CD4-positive, alpha-beta T cell treated with Interleukin-6 for 4 hours (primary cell): ENCODE measurements at regions not wholly inside any gene's neighbourhood (a gene's known extent, or its start where the extent isn't known, plus 50 kb on each side); places are given as distances from the start of the nearest gene placed in this dataset.
"Not testable (repeated sequence)": the region's sequence is repeated elsewhere in the genome, so short reads cannot be mapped to it uniquely, and the experiment has no call there.

ENCODE experiments used
- DNase-seq: peaks from one replicate; pipeline ENCODE4 v3.0.0-alpha.2; 2020; ENCODE audit warnings: mixed read lengths

DNA sequence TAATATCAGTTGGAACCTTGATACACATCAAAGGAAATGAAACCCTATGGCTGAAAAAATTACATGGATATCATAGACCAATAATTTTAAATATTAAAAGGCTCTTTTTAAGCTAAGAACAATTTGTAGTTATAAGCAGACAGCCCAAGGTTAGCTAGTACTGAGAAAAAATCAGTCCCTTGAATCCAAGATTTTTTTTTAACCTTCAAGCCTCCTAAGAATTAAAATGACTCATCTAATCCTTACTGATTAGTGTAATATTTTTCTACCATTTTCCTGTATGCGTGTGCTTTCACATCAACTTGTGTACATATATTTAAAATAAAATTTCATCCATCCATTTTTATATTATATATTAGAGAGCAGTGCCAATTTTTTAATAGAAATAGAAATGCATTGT, 1004.9 kb upstream of the ZEB2 start:
- DNase-seq, result no peak

DNA sequence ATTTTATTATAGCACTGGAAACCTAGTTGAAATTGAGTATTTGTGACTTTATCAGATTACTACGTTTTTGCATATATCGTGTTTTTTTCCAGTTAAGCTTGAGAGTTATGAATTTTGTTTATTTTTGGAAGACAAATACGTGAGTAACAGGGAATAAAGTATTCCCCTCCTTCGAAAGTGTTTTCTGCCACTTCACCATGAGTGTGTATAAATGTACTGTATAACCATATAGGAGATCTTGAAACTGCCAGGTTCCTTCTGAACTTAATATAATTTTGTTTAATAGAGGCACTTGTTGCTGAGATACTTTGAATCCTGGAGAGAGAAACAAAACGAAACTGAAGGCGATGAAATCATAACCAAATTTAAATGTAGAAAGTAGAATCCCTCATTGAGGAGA, 1004.4 kb upstream of the ZEB2 start:
- DNase-seq, result no peak

DNA sequence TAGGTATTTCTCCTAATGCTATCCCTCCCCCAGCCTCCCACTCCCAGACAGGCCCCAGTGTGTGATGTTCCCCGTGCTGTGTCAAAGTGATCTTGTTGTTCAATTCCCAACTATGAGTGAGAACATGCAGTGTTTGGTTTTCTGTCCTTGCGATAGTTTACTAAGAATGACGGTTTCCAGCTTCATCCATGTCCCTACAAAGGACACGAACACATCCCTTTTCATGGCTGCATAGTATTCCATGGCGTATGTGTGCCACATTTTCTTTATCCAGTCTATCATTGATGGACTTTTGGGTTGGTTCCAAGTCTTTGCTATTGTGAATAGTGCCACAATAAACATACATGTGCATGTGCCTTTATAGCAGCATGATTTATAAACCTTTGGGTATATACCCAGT, 999.3 kb upstream of the ZEB2 start:
- not testable (repeated sequence) for DNase-seq

DNA sequence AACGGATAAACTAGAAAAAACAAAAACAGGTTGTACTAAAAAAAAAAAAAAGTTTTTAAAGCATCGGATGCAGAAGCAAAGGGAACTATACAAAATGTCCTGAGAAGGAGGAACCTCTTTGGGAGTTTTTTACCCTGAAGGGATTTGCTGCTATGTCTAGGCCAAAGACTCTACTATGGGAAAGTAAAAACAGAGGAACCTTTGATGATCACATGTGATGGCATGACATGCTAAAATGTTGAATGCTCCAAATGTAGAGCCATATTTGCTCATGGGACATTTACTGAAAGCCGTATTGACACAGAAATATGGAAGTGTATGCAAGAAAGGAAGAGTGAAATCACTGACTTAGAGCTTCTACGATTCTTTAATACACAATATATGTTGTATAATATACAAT, 992.0 kb upstream of the ZEB2 start:
- no peak for DNase-seq

DNA sequence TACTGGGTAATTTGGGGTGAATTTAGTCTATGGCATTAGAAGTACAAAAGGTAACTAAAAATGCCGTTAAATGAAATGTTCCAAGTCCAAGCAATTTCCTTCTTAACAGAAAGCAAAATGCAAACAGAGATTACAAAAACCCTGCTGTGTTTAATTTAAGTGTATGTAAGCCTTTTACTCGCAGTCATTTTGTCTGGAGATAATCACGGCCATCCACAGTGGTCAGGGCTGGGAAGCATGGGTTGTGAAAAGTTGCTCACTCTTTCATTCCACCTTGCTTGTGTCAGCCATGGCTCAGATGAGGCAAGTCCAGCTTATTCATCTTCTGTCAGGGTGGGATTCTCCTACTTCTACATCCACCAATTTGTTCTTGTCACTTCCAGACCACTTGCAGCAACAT, 983.6 kb upstream of the ZEB2 start:
- no peak for DNase-seq

DNA sequence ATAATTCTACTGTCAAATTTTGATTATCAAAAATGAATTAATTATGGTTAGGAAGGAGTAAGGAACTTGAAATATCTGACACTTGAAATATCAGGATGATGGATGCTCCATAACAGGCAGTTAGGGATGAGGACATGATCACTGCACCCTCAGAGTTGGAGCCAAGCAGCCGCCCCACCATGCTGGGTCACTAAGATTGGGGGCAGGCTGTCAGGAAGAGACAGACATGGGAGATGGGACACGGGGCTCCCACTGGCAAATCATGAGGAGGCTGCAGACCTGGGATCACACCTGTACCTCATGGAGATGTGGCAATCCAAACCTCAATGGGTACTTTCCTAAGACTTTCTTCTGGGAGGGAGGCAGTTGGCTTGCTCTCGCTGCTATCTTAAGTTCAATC, 982.0 kb upstream of the ZEB2 start:
- no peak for DNase-seq

DNA sequence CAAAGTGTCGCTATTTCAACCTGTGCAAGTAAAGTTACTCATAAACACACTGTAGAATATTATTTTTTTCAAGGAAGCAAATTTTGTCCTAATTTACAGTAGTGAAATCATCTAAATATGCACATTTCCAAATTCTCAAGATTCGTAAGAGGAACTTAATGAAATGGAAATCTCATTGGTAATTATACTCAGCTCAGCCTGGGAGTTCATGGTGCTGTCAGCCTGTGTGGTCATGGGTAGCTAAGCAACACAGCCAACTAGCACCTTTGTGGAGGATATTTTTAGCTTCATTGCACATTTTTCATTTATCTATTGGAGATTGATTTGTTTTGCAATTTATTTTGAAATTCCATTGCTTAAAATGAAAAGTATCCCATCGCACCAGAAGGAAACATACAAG, 975.7 kb upstream of the ZEB2 start:
- DNase-seq, result no peak

DNA sequence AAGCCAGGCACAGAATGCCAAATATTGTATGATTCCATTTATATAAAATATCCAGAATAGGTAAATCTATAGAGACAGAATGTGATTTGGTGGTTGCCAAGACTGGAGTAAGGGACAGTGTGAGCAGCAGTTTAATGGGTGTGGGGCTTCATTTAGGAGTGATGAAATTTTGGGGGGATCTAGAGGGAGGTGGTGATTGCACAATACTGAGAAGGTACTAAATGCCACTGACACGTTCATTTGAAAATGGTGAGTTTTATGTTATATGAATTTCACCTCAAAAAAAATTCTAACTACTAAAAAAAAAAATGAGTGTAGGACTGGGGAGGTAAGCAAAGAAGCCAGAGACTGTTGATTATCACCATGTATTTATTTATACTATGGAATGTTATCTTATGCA, 974.5 kb upstream of the ZEB2 start:
- DNase-seq, result no peak

DNA sequence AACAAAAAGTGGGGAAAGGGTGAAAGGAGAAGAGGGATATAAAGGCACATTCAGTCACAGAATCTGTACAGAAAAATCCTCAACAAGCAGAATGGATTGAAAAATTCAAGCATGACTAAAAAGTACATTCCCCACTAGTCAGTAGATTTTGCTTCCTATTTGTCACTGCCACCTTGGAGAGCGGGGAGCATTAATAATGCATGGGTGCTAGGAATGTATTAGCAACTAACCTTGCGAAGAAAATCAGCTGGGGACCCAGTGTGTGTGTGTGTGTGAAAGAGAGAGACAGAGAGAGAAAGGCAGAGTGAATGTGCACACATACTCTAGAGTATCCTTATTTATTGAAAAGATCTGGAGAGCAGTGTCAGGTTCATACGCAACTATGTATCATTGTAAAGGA, 968.7 kb upstream of the ZEB2 start:
- DNase-seq, result no peak

DNA sequence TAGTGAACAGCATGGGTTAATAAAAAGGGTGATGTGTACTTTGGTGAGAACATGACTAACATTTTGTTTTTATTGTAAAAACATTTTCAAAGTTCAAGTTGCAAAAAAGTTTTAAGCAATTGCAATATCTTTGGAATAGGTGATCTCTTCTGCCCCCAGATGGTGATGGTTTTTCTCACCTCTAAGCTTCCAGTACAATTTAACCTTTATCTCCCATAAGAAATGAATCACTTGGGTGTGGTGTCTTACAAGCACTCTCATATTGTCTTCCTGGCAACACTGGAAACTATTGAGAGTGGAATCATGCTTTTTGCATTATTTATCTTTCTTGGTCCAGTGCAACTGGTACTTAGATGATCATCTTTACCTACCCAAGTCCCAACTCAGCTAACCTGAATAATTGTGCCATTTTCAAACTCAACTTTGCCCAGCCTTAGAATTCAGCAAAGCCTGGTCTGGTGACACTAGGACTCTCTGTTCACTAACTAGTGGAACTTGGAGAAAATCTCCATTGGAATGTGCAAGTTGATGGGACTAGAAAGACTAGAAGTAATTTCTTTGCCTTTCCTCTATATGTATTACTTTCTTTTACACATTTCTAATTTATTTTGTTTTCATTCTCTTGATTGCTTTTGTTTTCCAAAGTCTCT, 964.7 kb upstream of the ZEB2 start:
- no peak for DNase-seq

DNA sequence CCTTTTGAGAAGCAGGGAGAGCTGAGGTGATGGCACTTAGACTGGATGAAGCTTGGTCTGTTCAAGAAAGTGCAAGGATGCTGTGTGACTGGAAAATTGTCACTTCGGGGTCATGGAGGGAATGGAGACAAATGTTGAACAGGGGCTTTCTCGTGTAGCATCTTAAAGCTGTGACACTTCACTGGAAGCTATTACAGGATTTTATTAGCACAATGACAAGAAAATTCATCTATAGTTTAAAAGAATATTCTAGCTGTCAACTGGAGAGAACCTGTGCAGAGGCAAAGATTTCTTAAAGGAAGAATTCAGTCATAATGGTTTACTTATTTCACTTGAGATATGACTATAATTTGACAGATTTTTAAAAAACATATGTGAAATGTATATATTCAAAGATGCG, 963.9 kb upstream of the ZEB2 start:
- DNase-seq, result no peak

DNA sequence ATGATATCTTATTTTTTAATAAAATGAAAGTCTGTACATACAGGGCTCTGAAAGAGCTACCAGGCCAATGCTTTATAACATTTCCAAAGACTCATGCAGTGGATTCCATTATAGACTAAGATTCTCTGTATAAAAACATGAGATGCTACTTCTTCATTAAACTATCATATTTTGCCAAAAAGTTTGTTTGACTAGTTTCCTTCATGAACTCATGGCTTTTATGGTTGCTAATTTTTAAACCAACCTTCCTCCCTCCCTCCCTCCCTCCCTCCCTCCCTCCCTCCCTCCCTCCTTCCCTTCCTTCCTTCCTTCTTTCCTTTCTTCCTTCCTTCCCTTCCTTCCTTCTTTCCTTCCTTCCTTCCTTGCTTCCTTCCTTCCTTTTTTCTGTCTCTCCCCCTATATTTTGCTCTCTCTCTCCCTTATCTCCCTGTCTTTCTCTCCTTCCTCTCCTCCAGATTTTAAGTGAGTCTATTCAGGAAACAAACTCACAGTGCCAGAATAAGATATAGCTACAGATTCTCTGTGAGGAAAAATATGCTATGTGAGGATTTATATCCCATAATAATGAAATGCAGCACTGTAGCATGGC, 961.5 kb upstream of the ZEB2 start:
- DNase-seq, result no peak

DNA sequence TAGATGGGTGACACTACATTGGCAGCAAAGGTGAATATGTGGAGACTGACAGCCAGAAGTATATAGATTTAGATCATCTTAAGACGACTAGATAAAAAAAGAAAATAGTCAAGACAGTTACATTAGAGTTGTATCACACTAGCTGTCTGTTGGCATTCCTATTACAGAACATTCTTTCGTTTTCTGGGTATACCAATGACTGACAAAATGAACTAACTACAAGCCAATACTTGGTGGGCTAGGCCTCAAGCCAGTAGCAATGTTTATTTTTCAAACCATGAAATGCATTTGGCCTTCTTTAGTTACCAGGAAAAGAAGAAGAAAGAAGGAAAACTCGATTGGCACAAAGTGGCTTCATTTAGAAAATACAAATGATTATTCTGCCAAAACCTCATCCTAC, 944.9 kb upstream of the ZEB2 start:
- DNase-seq, result no peak

DNA sequence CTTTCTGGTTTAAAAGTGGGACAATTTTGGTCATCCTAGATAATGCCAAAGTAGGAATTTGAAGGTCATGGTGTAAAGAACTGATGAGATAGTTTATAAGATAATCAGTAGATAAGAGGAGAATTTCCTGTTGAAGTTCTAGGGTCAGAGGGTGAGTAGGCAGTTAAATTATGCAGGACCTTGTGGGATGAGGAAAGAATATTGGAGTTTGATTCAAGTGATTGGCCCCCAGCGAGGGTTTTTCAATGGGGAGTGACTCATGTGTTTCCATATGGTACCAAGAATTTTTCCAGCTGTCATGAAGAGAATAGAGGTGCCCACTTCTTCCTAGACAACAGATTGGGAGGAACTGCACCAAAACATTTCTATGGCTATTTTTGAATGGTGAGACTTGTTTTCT, 940.2 kb upstream of the ZEB2 start:
- no peak for DNase-seq

DNA sequence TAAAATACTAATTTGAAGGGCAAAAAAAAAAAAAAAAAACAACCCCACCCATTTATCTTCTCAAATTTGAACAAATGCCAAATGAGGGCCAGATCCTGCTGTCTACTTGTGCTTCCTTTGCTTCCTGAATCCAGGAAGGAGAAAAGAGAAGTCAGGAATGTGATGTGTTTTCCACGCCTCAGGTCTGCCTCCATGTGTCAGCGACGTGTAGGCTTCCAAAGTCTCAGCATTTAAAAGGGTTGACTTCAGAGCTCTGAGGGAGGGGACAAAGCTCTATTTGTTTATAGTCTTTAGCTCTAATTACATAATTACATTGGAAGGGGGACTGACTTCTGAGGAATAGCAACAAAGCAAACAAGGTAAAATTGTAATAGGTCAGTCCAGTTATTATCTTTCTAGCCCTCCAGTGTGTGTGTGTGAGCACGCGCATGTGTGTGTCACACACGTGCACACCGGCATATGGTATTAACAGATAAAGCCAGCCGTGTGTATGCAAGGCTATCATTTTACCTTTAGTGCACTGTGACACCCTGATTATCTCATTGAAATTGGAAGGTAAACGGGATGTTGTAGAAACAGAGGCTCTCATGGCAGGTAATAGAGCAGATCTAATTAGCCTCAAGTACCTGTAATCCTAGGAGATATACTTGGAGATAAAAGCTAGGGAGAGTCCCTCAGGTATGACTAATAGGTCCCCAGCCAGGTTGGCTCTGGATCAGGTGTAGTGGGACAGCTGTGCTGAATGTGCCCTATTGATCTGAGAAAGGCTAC, 911.4 kb upstream of the ZEB2 start:
- no peak for DNase-seq

DNA sequence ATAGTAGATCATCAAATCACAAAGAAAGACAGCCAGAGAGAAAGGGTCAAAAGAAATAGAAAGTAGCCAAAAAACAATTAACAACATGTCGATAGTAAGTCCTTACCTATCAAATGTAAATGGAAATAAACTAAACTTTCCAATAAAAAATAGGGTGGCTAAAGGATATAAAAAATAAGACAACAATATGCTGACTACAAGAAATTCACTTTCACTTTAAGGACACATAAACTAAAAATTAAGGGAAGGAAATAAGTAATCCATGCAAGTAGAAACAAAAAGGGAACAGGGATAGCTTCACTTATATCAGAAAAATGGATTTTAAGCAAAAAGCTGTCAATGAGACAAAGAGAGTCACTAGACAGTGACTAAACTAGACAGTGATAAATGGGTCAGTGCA, 903.9 kb upstream of the ZEB2 start:
- no peak for DNase-seq

DNA sequence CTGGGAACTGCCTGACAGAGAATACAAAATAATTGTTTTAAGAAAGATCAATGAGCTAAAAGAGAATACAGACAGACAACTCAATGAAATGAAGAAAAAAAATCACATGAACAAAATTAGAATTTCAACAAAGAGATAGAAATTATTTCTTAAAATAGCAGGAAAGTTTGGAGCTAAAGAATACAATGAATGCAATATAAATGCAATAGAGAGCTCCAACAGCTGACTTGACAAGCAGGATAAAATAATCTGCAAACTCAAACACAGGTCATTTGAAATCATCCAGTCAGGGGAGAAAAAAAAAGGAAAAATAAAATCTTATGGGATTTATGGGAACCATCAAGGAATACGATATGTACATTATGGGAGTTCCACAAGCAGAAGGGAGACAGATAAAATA, 902.7 kb upstream of the ZEB2 start:
- no peak for DNase-seq

DNA sequence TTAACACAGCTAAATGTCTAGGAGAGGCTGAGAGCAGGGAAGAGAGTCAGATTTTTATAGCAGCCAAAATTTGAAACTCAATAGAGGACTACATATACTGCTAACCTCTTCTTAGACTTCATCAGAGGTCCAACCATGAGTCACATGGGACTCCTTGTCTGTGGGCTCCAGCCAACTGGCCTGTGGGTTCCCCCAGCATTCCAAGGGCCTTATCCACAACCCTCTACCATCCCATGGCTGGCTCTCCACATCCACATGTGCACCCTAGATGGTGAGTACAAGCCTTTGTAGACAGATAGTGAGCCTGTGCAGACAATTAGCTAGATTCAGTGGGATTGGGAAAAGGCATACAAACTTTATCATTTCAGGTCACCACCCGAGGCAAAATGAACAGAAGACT, 901.9 kb upstream of the ZEB2 start:
- DNase-seq, result no peak

DNA sequence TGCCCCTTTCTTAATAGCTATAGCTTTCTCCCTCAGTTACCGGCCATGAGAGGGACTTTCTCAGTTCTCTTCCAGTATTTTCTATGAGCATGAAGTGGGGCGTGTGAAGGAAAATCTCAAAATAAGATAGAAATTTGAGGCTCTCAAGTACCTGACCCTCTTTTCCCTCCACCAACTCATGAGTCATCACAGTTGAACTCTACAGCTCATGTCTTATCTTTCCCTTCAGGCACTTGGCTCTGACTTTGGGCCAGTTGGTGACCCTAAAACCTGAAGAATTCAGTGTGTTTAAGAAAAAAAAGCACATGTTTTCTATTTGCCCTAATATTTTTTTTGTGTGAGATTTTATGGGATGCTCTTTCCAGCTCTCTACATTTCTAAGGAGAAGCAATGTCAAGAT, 896.7 kb upstream of the ZEB2 start:
- DNase-seq, result no peak

DNA sequence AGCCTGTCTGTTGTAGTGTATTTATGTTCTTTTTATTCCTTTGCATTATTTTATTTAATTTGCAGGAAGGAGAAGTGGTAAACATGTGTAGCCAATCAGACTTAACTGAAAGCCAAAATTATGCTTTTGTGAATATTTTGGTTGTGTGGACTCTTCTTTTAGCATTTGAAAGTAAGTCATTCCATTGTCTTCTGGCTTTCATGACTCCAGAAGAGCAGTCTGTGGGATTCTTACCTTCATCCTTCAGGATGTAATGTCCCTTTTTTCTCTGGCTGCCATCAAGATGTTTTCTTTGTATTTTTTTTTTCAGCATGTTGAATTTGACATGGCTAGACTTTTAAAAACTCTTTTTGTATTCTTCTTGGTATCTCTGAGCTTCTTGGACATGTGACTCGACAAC, 895.2 kb upstream of the ZEB2 start:
- DNase-seq, result no peak

DNA sequence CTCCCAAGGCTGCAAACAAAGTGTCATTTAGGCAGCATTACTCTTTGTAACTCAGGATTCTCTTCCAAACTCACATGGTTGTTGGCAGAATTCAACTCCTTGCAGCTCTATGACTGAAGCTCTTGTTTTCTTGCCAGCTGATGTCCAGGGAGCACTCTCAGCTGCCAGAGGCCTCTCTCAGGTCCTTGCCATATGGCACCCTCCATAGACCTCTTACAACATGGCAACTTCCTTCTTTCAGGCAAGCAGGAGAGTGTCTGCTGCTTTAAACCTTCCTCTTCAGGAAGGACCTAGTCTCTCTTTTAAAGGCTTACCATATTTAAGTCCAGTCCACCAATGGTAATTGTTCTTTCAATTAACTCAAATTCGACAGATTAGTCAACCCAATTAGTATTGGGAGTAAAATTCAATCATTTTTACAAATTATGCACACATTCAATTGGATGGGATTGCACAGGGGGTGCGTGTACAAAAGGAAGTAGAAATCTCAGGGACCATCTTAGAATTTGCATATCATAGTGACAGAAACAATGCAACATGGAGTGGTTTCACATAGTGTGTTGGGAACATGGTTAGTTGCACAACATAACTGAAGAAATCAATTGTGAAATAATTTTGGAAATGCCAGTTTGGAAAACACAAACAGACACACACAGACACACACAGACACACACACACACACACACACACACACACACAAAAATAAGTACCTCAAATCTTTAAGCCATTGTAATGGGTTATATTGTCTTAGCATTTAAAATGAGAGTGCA, 893.5 kb upstream of the ZEB2 start:
- no peak for DNase-seq

DNA sequence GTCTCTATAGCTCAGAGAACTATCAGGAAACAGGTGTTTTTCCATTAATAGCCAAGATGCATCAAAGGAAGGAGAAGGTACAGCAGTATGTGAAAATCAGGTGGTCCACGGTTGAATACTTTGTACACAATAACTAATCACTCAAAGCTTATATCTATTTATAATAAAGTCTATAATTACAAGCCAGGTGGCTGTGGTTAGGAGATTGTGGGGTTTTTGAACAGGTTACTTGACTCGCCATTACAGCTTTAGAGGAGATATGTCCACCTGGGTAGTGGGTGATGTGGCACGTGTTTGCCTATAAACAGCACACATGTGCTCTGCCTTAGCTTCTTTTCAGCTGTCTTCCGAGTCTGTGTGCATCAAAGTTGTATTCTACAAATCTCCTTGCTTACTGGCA, 892.2 kb upstream of the ZEB2 start:
- DNase-seq, result no peak

DNA sequence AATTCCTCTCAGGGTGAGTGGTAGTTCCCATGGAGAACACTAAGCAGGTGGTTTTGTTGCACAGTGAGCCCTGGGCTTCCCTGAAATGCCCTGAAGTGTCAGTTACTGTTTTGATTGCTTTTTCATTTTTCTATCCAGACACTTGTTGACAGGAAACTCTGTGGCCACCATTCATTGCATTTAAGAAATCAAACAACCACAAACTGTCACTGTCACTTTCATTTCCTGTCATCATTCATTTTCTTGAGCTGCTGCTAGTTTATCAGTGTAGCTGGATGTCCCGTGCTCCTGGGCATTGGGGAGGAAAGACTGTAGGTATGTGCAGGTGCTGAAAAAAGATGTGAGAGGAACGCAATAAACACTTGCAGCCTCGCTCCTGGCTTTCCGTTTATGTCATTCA, 891.6 kb upstream of the ZEB2 start:
- no peak for DNase-seq

DNA sequence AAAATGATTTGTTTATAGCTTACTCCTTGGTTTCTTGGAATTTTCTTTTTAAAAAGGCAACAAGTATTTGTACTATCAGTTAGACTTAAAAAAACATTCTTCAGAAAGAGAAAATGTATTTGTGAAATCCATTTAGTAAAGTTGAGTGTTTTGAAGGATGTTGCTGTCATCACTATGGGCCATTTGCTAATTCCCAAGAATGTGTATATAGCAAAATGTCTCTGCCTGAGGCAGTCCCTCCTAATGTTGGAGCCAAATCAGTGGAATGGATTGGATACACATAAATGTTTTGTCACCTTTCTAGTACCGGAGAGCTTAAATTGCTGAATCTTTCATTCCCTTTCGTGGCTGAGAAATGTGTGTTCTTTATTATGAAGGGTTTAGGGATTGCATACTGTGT, 890.2 kb upstream of the ZEB2 start:
- no peak for DNase-seq
